Keratinocyte (primary cell): ENCODE measurements at regions not wholly inside any gene's neighbourhood (a gene's known extent, or its start where the extent isn't known, plus 50 kb on each side); places are given as distances from the start of the nearest gene placed in this dataset.

Source experiments
- EZH2 ChIP-seq: IDR thresholded peaks from one replicate; pipeline ENCODE4 v1.6.1; 2012; ENCODE audit warnings: inconsistent platforms, mild to moderate bottlenecking, low read length, moderate library complexity
- TF ChIP-seq, protein P1 (sequence below), 3 experiments: IDR thresholded peaks in 1 of 3; conservative IDR thresholded peaks in 1 of 3; optimal IDR thresholded peaks in 1 of 3; 2 replicates in 2 of 3; 3 replicates in 1 of 3; pipeline versions ENCODE3 to v1.5.1; 2011; ENCODE audit warnings: low read length in 3 of 3, mild to moderate bottlenecking in 3 of 3, moderate library complexity in 2 of 3, control low read depth in 1 of 3, inconsistent platforms in 1 of 3; ENCODE audit not compliant: insufficient read depth in 2 of 3; ENCODE audit errors: extremely low read depth in 1 of 3

- TF ChIP-seq EZH2, result no peak
- TF ChIP-seq, protein P1, sequence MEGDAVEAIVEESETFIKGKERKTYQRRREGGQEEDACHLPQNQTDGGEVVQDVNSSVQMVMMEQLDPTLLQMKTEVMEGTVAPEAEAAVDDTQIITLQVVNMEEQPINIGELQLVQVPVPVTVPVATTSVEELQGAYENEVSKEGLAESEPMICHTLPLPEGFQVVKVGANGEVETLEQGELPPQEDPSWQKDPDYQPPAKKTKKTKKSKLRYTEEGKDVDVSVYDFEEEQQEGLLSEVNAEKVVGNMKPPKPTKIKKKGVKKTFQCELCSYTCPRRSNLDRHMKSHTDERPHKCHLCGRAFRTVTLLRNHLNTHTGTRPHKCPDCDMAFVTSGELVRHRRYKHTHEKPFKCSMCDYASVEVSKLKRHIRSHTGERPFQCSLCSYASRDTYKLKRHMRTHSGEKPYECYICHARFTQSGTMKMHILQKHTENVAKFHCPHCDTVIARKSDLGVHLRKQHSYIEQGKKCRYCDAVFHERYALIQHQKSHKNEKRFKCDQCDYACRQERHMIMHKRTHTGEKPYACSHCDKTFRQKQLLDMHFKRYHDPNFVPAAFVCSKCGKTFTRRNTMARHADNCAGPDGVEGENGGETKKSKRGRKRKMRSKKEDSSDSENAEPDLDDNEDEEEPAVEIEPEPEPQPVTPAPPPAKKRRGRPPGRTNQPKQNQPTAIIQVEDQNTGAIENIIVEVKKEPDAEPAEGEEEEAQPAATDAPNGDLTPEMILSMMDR (optimal IDR thresholded peaks at IDR 0.05 in 1 of 3, IDR thresholded peaks at IDR 0.05 in 1 of 3, conservative IDR thresholded peaks at IDR 0.05 in 1 of 3; ENCODE audit: extremely low read depth in 1 of 3, insufficient read depth in 2 of 3, low read length in 3 of 3), result no peak
Measured at GRCh38 chr7:124630395-124630794, 135.2 kb downstream of the GPR37 start.
